ENCODE measurements at regions not wholly inside any gene's neighbourhood (a gene's known extent, or its start where the extent isn't known, plus 50 kb on each side); places are given as distances from the start of the nearest gene placed in this dataset.
"Not testable (repeated sequence)": the region's sequence is repeated elsewhere in the genome, so short reads cannot be mapped to it uniquely, and the experiment has no call there.

DNA sequence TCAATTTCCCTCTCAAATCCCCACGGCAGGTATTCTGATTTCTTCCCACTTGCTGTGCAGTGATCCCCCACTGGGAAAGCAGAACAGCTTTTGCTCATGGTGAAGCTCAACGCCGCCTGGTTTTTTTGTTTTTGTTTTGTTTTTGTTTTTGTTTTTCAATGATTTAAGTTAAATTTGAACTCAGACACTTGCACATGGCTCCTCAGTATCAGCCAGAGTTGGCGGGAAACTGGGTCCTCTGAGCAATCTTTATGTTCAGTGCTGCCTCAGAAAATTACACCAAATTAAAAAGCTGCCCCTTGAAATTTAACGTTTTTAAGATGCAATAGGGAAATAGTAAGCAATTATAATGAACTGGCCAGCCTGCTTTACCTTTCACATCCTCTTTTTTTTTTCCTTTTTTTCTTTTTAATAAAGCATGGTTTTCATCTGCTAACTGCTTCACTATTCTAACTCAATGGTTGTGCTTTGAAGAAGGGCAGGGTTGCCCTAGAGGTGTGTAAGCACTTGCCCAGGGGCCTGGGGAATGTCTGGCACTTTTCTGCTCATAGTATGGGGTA is 277.0 kb upstream of the HNRNPA3 start:
- no peaks in the 10 kb centered on the region for H3K36me3 ChIP-seq (replicated peaks)
- no peak overlapping the region for H3K27ac ChIP-seq
- H3K27me3 ChIP-seq (replicated peaks), result no peaks in the 10 kb centered on the region
- H3K4me3 ChIP-seq (ENCODE audit: low read depth, low read length), result no peak overlapping the region
- TF ChIP-seq CTCF (IDR thresholded peaks at IDR 0.05; ENCODE audit: low read depth, low read length, missing control alignments), result no peak
- no peak for DNase-seq
- in situ Hi-C loops (cut with HindIII; ENCODE audit: low pct_ligation_motif_present, low sequenced_read_pairs), result no loop called here

DNA sequence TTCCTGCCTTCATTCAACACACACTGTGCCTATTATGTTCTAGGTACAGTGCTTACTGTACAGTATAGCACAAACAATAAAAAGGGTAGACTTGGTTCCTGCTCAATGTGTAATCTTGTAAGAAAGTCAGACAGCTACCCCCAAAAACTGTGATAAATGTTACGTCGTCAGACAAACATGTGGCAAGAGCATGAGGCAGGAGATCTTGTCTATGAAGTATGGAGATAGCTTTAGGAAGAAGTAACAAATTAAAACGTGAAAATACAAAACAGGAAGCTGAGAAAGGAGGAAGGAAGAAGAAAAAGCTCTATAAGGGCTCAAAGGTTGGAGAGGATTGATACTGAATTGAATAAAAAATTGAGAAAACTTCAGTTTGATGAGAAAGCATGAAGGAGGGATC is 276.2 kb upstream of the HNRNPA3 start:
- Histone ChIP-seq H3K36me3 (replicated peaks) (no peaks in the 10 kb centered on the region), H3K4me3 (ENCODE audit: low read depth, low read length) (no peak overlapping the region), H3K27ac (no peak overlapping the region), H3K27me3 (replicated peaks) (no peaks in the 10 kb centered on the region)
- in situ Hi-C loops (cut with HindIII; ENCODE audit: low pct_ligation_motif_present, low sequenced_read_pairs), result no loop called here
- DNase-seq, result no peak
- no peak for TF ChIP-seq CTCF (IDR thresholded peaks at IDR 0.05; ENCODE audit: low read depth, low read length, missing control alignments)

GRCh38 chr2:176944998-176945397 is 267.6 kb upstream of the HNRNPA3 start:
- DNase-seq, result no peak
- in situ Hi-C loops (cut with HindIII; ENCODE audit: low pct_ligation_motif_present, low sequenced_read_pairs), result no loop called here
- Histone ChIP-seq H3K27me3 (replicated peaks) (no peaks in the 10 kb centered on the region), H3K36me3 (replicated peaks) (no peaks in the 10 kb centered on the region), H3K4me3 (ENCODE audit: low read depth, low read length) (no peak overlapping the region), H3K27ac (no peak overlapping the region)
- TF ChIP-seq CTCF (IDR thresholded peaks at IDR 0.05; ENCODE audit: low read depth, low read length, missing control alignments), result no peak

- in situ Hi-C loops (cut with HindIII; ENCODE audit: low pct_ligation_motif_present, low sequenced_read_pairs), result no loop called here
- Histone ChIP-seq H3K27ac (no peak overlapping the region), H3K36me3 (replicated peaks) (no peaks in the 10 kb centered on the region), H3K4me3 (ENCODE audit: low read depth, low read length) (no peak overlapping the region), H3K27me3 (replicated peaks) (no peaks in the 10 kb centered on the region)
- no peak for DNase-seq
- no peak for TF ChIP-seq CTCF (IDR thresholded peaks at IDR 0.05; ENCODE audit: low read depth, low read length, missing control alignments)
Measured at GRCh38 chr2:176947754-176948153, 264.8 kb upstream of the HNRNPA3 start.

- H3K36me3 ChIP-seq (replicated peaks); H3K27me3 ChIP-seq (replicated peaks); H3K4me3 ChIP-seq (ENCODE audit: low read depth, low read length); H3K27ac ChIP-seq; in situ Hi-C loops (cut with HindIII; ENCODE audit: low pct_ligation_motif_present, low sequenced_read_pairs); DNase-seq: not testable (repeated sequence)
Measured at GRCh38 chr2:176951218-176951617, 261.4 kb upstream of the HNRNPA3 start.

GRCh38 chr2:176956791-176957190 is 255.8 kb upstream of the HNRNPA3 start:
- in situ Hi-C loops (cut with HindIII; ENCODE audit: low pct_ligation_motif_present, low sequenced_read_pairs), result no loop called here
- Histone ChIP-seq H3K27me3 (replicated peaks) (no peaks in the 10 kb centered on the region), H3K27ac (no peak overlapping the region), H3K4me3 (ENCODE audit: low read depth, low read length) (no peak overlapping the region), H3K36me3 (replicated peaks) (no peaks in the 10 kb centered on the region)
- no peak for TF ChIP-seq CTCF (IDR thresholded peaks at IDR 0.05; ENCODE audit: low read depth, low read length, missing control alignments)
- no peak for DNase-seq
